Jurkat, Clone E6-1 (cell line): ENCODE measurements at regions not wholly inside any gene's neighbourhood (a gene's known extent, or its start where the extent isn't known, plus 50 kb on each side); places are given as distances from the start of the nearest gene placed in this dataset.
A peak's percentile ranks its signal among the peaks of the same experiment; 100 is the strongest.
"Not testable (repeated sequence)": the region's sequence is repeated elsewhere in the genome, so short reads cannot be mapped to it uniquely, and the experiment has no call there.

Source experiments
- DNase-seq: peaks from one replicate; pipeline ENCODE4 v3.0.0-alpha.2; 2011; ENCODE audit warnings: low read depth, low spot score
- H3K4me3 ChIP-seq: 2 replicates; pipeline ENCODE4 v1.5.1; 2011; ENCODE audit warnings: mild to moderate bottlenecking, low read length, control low read depth, moderate library complexity

DNA sequence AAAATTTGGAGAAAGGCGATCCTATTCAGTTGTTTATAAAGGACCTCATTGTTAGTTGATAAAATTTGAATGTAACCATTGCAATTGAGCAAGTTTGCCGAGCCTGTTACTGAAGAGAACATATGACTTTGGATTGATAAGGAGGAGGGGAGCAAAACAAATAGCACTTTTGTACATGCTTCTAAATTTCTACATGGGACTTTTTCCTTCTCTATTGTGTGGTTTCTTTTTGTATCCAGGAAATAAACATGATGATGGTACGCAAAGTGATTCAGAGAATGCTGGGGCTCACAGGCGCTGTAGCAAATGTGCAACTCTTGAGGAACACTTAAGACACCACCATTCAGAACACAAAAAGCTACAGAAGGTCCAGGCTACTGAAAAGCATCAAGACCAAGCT, 140.2 kb upstream of the PRSS12 start:
- not testable (repeated sequence) for DNase-seq

DNA sequence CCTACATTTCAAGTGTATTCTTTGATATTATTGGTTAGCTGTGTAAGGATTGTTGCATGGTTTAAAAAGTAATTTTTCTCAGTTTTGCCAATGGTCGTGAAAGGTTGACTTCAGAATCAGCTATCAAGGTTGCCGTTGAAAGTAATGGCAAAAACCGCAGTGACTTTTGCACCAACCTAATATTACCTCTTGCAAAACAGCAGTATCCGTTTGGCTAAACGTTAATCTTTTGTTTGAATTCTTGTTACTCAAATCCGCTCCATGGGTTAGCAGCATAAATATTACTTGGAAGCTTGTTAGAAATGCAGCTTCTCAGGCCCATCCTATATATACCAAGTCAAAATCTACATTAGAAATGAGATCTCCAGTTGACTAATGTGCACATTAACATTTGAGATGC, 141.6 kb upstream of the PRSS12 start:
- H3K4me3 ChIP-seq, DNase-seq: not testable (repeated sequence)

More for the DNA sequence above, 140.2 kb upstream of the PRSS12 start:
- H3K4me3 ChIP-seq, result not testable (repeated sequence)

DNA sequence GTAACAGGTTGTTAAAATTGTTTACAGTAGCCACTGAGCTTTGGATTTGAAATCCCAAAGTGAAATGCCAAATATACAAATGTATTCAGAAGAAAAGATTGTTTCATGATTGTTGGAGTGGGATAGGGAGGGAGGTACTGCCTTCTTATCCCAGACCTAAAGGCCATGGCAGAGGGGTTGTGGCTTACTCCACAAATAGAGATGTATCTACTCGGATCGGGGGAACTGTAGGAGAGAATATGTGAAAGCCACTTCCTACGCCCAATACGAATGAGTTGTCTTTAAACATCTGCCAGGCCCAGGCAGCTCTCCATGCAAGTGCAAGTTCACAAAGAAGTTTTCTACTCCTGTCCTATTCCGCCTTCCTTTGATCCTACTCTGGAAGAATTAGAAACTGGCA, 150.2 kb upstream of the PRSS12 start:
- not testable (repeated sequence) for H3K4me3 ChIP-seq

DNA sequence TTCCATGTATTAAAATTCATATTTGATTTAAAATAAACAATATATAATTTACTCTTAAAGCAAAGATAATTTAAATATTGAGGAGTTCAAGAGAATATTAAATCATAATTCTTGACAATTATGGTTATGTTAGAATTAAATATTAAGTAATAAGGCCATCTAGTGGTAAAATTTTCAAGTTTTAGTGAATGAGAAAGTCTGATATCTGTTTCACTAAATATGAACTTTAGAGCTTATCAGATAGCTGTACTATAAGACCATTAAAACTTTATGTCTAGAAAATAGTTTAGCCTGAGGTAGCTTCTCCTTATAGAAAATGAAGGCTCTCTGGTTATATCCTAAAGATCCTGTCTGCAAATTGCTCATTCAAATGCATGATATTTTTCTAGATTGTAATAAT, 152.1 kb upstream of the PRSS12 start:
- not testable (repeated sequence) for H3K4me3 ChIP-seq, DNase-seq

More for the DNA sequence above, 150.2 kb upstream of the PRSS12 start:
- not testable (repeated sequence) for DNase-seq

DNA sequence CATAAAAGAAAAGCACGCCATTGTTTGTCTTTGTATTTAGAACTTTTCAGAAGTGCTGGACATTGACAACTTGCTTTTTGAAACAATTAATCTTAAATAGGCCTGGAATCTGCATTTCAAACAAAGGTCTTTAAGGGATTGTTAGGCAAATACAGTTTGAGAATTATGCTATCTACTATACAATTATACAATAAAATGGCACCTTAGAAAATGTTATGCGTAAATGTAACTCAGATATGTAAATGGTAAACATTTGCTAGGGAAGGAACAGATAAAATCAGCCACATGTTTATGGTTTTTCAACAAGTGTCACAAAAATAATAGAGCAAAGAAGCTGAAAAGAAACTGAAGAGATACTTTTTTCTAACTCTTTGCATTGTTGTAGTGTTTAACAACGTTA, 152.7 kb upstream of the PRSS12 start:
- DNase-seq, H3K4me3 ChIP-seq: not testable (repeated sequence)

DNA sequence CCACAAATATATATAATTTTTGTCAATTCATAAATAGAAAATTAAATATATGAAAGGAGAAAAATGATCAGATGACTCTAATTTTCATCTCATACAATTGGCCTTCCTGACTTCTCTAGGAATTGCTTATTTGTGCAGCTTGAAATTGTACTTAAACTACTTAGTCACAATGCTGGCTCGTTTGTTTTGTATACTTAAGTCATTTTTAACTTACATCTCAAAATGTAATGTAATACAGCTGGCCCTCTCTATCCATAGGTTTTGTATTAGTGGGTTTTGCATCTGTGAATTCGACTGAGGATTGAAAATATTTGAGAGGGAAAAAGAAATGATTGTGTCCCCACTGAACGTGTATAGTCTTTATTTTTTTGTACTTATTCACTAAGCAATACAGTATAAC, 160.1 kb upstream of the PRSS12 start:
- not testable (repeated sequence) for H3K4me3 ChIP-seq

DNA sequence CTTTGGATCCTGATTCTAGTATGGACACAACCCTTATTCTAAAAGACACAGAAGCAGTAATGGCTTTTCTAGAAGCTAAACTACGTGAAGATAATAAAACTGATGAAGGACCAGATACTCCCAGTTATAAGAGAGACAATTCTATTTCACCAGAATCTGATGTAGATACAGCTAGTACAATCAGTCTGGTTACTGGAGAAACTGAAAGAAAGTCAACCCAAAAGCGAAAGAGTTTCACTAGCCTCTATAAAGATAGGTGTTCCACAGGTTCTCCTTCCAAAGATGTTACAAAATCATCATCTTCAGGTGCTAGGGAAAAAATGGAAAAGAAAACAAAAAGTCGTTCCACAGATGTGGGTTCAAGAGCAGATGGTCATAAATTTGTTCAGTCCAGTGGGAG, 161.5 kb upstream of the PRSS12 start:
- H3K4me3 ChIP-seq, DNase-seq: not testable (repeated sequence)

More for the DNA sequence above, 160.1 kb upstream of the PRSS12 start:
- DNase-seq, result not testable (repeated sequence)

DNA sequence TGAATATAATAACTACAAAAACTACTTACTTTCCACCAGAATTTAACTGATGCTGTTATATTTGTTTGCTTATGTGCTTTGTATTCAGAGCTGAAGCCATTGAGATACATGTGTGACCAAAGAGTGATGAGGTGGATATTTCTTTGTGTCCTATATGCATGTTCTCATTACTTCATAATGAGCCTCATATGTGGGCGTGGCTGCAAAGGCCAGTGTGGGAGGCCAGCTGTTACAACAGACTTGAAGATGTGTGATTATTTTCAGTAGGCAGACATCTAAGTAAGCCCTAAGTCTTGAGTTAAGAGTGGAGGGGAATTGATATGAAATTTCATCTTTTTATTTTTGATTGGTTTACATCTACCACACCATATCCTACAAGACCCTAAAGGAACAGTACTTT, 163.3 kb upstream of the PRSS12 start:
- DNase-seq, H3K4me3 ChIP-seq: not testable (repeated sequence)

DNA sequence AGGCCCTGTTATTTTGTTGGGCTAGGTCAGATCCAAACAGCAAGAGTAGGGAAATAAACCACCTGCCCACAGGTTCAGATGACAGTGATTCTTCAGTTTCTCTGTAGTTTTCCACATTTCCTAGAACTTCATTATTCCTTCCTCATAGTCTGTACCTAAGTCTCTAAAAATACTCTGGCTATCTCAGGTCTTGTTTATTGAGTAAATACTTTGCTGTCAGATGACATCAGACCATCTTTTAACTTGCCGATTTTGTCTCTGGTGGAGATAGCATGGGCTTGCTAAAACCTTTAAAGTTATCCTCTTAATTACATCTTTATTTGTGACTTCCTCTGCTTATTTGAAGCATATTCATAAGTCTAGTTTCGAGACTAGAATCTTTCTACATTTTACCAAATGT, 155.1 kb upstream of the METTL14 start:
- not testable (repeated sequence) for DNase-seq, H3K4me3 ChIP-seq

DNA sequence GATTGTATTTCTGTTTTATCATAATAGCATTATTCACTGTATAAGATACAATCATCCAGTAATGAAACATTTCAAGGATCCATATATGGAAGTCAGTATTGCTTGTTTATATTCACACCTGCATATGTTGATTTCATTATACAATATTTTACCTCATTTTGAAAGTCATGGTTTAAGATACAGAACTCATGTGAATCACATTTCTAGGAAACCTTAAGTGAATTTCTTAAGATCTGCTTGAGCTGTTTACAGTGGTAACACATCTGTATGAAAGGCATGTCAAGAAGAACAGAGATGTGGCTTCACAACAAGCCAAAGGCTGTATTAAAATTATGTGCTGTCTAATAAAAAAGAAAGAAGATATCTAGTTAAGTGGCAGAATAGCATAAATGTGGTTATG, 153.2 kb upstream of the METTL14 start:
- not testable (repeated sequence) for H3K4me3 ChIP-seq, DNase-seq

DNA sequence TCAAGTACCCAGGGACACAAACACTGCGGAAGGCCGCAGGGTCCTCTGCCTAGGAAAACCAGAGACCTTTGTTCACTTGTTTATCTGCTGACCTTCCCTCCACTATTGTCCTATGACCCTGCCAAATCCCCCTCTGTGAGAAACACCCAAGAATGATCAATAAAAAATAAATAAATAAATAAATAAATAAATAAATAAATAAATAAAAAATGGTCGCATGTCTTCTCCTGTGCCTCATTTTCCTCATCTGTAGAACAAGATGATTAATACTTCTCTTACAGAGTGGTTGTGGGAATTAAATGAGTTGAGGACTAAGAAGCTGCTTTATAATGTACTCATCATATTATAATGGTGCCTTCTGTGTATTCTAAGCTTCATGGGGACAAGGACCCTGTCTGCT, 149.4 kb upstream of the METTL14 start:
- not testable (repeated sequence) for H3K4me3 ChIP-seq, DNase-seq

DNA sequence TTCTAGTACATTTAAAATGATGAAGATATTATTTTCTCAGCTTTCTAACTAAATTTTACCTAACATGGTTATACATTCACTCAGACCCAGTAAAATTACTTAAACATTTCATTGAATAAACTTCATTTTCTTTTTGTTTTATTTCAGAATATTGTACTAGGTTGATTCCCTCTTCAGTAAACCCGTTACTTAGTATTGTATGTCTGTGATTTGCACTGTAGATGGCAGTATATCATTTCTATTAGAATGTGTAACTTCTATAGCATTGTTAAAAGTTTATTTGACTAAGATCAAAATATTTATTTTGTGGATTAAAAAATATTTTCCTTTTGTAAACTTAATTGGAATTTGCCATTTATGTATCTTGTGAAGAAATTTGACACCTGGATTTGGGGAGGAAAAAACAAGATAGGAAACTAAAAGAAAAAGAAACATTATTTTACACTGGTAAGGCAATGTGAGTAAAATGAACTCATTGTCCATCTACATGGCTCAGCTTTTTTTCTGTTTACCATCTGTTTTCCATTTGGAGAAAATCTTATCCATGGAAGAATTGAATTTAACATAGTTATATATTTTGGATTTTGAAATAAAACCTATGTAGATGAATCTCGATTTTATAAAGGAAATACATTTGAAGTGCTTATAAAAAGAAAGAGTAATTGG, 145.6 kb upstream of the METTL14 start:
- not testable (repeated sequence) for H3K4me3 ChIP-seq
- peak; percentile 16 for DNase-seq

DNA sequence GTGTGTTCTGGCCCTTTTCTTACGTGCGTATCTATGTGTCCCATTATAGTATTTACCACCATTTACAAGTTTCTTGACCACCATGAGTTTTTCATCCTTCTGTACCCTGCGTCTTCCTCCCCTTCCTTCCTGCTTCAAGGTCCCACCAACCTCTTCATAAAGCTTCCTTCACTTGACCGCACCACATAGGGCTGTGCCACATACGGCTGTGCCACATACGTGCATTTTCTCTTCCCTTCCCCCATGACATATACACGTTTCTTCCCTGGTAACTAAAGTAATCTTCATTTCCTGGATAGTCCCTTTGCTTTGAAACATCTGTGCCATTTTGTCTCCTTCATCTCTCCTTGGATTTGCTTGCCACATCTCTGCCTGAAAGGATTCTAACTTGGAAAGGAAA, 128.6 kb upstream of the METTL14 start:
- DNase-seq, H3K4me3 ChIP-seq: not testable (repeated sequence)

DNA sequence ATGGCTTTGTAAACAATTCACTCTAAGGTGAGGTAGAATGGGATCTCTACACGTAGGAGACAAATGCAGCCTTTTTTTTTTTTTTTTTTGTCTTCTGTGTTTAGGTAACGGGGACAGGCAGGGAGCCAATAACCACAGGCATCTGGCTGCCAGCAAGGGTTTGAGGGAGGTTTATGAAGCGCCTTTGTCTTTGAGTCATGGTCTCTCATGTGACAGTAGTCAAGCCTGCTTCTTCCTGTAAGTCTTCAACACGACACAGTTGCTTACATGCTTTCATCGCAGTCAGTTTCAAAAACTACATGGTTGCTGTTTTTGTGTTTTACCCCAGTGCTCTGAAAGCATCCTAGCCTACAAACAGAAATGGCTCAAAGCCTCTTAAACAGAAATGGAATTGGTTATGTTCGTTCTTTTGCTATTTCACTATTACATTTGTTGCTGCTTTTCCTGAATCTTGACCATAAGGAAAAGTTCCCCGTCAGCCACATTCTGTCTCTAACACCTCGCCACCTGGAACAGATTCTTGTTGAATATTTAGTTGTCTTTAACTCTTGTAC, 127.8 kb upstream of the METTL14 start:
- peak; percentile 71 for DNase-seq
- no peak overlapping the region for H3K4me3 ChIP-seq

DNA sequence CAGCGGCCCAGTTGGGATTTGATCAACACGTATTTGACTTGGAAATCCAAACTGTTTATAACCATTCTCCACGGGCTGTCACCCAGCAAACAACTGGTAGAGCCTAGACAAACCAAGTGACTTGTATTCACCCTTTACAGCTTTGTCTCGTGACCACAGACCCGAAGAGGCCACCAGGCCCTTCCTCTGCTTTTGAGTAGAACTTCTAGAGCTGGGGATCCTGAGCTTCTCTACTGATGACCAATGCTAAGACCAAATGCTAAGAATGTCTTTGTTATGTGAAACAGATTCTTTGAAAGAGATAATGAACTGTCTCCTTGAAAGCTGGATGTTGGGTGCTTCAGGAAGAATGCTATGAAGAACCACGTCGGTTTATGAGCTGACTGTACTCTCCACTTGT, 127.0 kb upstream of the METTL14 start:
- not testable (repeated sequence) for H3K4me3 ChIP-seq, DNase-seq

DNA sequence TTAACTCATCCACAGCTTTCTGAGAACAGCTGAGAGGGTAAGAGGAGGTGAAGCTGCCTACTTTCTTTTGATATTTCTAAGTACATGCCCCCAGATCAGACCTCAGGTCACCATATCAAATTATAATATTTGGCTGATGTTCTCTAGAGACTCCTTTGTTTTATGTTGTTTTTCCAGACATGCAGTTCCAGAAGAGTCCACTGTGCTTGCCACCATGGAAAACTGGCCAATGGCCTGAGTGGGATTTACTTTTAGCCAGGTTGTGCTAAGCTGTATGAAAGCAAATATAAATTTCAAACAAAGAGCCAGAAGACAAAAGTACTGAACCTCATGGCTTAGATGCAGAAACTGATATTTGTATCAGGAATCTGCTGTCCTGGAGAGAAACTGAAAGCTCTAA, 123.6 kb upstream of the METTL14 start:
- H3K4me3 ChIP-seq, DNase-seq: not testable (repeated sequence)

DNA sequence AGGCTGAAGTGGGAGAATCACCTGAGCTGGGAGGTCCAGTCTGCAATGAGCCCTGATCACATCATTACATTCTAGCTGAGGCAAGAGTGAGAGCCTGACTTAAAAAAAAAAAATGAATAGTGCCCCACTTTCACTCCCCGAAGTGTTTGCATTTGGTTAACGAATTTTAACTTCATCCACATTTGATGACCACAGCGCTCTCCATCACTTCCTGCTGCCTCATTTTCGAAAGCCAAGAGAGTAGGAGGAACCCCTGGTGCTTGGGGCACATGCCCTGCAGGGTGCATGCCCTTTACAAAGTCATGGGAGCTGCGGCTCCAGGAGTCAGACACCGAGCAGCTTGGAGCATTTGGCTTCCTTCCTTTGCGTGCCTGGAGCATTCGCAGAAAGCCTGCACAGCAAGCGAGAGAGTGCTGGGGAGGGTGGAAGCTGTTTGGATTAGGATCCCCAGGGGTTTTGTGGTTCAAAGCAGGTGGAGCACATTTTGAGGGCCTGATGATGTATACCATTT, 119.1 kb upstream of the METTL14 start:
- H3K4me3 ChIP-seq, DNase-seq: not testable (repeated sequence)

DNA sequence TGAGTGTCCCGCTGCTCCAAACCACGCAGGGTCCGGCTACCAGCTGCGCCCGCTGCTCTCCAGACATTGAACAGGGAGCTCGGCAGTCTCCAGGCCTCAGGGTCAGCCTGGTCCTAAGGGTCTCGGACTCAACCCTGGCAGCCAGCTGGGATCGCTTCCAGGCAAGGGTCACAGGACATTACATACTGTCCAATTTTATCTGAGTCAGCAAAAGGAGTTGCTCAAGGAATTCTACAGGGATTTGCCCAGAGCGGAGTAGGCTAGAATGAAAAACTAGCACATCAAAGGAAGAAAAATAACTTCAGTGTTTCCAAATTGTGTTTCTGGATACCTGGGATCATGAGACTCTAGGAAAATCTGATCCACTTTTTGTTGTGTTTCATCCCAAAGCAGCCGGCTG, 112.2 kb upstream of the METTL14 start:
- not testable (repeated sequence) for H3K4me3 ChIP-seq, DNase-seq

DNA sequence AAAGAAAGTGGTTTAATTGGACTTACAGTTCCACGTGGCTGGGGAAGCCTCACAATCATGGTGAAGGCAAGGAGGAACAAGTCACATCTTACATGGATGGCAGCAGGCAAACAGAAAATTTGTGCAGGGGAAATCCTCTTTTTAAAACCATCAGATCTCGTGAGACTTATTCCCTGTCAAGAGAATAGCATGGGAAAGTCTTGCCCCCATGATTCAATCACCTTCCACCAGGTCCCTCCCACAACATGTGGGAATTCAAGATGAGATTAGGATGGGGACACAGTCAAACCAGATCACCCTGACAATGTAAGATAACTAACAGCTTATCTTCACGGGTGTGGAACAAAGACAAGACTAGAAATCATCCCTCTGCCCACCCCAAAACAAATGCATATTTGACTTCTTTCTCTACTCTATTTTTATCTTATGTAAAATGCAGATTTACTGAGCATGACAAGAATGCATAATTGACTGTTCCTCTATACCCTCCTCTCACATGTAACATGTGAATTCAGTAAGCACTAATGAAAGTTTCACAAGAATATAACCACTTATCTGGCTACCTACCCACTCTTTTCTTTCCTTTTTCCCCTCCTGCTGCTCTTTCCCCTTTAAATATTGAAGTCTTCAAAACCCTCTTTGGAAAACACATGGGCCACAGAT, 110.8 kb upstream of the METTL14 start:
- H3K4me3 ChIP-seq, DNase-seq: not testable (repeated sequence)

DNA sequence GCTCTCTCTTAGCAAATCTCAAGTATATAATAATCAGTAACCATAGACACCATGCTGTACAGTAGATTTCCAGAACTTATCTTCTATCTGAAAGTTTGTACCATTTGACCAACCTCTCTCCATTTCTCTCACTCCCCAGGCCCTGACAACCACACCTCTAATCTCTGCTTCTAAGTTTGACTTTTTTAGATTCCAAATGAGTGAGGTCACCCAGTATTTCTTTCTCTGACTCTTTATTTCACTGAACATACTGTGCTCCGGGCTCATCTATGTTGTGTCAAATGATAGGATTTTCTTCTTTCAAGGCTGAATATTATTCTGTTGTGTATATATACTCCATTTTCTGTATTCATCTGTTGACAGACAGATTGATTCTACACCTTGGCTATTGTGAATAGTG, 110.1 kb upstream of the METTL14 start:
- not testable (repeated sequence) for DNase-seq, H3K4me3 ChIP-seq
